ENCODE measurements at regions not wholly inside any gene's neighbourhood (a gene's known extent, or its start where the extent isn't known, plus 50 kb on each side); places are given as distances from the start of the nearest gene placed in this dataset.

DNA sequence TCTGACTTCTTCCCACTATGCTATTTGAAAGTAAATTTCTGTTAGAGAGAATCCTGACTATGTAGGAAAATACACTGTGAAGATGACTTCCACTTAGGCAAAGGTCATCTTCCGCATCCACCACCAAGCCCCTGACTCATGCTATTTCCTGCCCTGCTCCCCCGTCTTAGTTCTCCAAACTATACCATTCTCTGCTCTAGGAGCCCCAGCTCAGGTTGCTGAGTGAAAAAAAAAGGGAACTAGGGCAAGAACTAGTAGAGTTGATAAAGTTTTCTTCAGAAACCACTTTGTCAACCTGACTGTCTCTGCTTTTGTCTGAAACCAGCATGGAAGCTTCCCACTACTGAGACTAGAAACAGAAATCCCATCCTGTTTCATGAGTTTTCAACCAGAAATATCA lies 96.9 kb downstream of the EVX1 start:
- Histone ChIP-seq H3K4me3 (replicated peaks; ENCODE audit: insufficient read depth, low read length) (no peak overlapping the region), H3K27me3 (ENCODE audit: insufficient read depth, poor library complexity, severe bottlenecking) (no peaks in the 10 kb centered on the region), H3K27ac (replicated peaks) (peak overlapping the region; percentile 52)
- TF ChIP-seq SPI1 (IDR thresholded peaks at IDR 0.05; ENCODE audit: borderline replicate concordance, low read depth): peak; percentile 85; the same call in 1 of the 2 replicates
- TF ChIP-seq, protein P1, sequence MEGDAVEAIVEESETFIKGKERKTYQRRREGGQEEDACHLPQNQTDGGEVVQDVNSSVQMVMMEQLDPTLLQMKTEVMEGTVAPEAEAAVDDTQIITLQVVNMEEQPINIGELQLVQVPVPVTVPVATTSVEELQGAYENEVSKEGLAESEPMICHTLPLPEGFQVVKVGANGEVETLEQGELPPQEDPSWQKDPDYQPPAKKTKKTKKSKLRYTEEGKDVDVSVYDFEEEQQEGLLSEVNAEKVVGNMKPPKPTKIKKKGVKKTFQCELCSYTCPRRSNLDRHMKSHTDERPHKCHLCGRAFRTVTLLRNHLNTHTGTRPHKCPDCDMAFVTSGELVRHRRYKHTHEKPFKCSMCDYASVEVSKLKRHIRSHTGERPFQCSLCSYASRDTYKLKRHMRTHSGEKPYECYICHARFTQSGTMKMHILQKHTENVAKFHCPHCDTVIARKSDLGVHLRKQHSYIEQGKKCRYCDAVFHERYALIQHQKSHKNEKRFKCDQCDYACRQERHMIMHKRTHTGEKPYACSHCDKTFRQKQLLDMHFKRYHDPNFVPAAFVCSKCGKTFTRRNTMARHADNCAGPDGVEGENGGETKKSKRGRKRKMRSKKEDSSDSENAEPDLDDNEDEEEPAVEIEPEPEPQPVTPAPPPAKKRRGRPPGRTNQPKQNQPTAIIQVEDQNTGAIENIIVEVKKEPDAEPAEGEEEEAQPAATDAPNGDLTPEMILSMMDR (IDR thresholded peaks at IDR 0.05; ENCODE audit: insufficient read depth, low read length): no peak
- DNase-seq (ENCODE audit: low read depth in 1 of 2, low spot score in 1 of 2): peak; percentile 43 to 91

DNA sequence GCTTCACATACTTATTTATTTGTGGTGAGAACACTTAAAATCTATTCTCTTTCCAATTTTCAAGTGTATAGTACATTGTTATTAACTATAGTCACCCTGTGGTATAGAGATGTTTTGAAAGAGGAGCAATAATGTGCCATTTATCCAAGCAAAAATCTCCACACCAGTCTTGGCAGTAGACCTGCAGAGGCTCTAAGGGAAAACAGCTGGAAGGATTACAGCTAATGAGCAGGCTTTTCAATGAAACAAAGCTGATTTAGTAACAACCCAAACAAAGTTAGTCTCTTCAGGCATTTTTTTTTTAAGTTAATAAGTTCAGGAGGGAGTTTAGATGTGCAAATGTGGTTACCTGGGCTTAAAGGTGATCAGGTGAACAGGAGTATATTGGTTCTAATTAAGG lies 101.9 kb downstream of the EVX1 start:
- Histone ChIP-seq H3K27ac (replicated peaks) (no peak overlapping the region), H3K27me3 (ENCODE audit: insufficient read depth, poor library complexity, severe bottlenecking) (no peaks in the 10 kb centered on the region), H3K4me3 (replicated peaks; ENCODE audit: insufficient read depth, low read length) (no peak overlapping the region)
- TF ChIP-seq SPI1 (IDR thresholded peaks at IDR 0.05; ENCODE audit: borderline replicate concordance, low read depth): no peak
- TF ChIP-seq POLR2AphosphoS5 (IDR thresholded peaks at IDR 0.05; ENCODE audit: low read depth): no peak
- no peak for TF ChIP-seq GABPA (IDR thresholded peaks at IDR 0.05; ENCODE audit: low read depth)
- TF ChIP-seq, protein P2, sequence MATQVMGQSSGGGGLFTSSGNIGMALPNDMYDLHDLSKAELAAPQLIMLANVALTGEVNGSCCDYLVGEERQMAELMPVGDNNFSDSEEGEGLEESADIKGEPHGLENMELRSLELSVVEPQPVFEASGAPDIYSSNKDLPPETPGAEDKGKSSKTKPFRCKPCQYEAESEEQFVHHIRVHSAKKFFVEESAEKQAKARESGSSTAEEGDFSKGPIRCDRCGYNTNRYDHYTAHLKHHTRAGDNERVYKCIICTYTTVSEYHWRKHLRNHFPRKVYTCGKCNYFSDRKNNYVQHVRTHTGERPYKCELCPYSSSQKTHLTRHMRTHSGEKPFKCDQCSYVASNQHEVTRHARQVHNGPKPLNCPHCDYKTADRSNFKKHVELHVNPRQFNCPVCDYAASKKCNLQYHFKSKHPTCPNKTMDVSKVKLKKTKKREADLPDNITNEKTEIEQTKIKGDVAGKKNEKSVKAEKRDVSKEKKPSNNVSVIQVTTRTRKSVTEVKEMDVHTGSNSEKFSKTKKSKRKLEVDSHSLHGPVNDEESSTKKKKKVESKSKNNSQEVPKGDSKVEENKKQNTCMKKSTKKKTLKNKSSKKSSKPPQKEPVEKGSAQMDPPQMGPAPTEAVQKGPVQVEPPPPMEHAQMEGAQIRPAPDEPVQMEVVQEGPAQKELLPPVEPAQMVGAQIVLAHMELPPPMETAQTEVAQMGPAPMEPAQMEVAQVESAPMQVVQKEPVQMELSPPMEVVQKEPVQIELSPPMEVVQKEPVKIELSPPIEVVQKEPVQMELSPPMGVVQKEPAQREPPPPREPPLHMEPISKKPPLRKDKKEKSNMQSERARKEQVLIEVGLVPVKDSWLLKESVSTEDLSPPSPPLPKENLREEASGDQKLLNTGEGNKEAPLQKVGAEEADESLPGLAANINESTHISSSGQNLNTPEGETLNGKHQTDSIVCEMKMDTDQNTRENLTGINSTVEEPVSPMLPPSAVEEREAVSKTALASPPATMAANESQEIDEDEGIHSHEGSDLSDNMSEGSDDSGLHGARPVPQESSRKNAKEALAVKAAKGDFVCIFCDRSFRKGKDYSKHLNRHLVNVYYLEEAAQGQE (IDR thresholded peaks at IDR 0.05; ENCODE audit: insufficient replicate concordance, low read depth): no peak
- TF ChIP-seq, protein P1 (IDR thresholded peaks at IDR 0.05; ENCODE audit: insufficient read depth, low read length): no peak
- no peak for DNase-seq (ENCODE audit: low read depth in 1 of 2, low spot score in 1 of 2)

DNA sequence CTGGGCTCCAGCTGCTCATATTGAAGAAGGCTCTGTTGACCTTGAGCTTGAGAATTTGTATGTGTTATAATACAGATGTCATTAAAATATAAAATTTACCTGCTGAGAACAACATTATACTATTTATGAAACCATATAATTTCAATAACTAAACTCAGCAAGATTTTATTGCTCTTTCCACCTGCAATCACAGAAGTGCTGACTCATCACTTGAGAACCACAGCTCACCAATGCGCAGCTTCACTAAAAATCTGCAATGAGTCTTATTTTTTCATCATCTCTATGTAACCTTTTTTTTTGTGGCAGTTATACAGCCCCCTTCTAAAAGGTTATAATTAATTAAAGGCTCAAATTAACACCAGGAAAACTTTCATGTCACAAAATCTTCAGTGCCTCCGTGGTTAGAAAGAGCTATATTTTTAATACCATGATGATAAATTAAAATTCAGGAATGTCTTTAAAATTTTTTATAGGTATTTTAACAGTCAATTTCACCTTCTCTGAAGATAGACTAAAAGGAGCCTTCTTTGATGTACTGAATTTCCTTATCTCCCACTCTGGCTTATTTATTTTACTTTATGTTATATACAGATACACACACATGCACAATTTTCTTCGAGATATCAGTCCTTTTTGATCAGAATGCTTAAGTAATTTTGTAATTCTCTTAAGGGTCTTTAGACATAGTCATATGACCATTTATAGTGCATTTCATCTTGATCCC lies 102.7 kb downstream of the EVX1 start:
- TF ChIP-seq GABPA (IDR thresholded peaks at IDR 0.05; ENCODE audit: low read depth) (no peak), POLR2AphosphoS5 (IDR thresholded peaks at IDR 0.05; ENCODE audit: low read depth) (no peak)
- TF ChIP-seq, protein P2 (IDR thresholded peaks at IDR 0.05; ENCODE audit: insufficient replicate concordance, low read depth): no peak
- DNase-seq (ENCODE audit: low read depth in 1 of 2, low spot score in 1 of 2): no peak
- Histone ChIP-seq H3K27ac (replicated peaks) (no peak overlapping the region), H3K27me3 (ENCODE audit: insufficient read depth, poor library complexity, severe bottlenecking) (no peaks in the 10 kb centered on the region), H3K4me3 (replicated peaks; ENCODE audit: insufficient read depth, low read length) (no peak overlapping the region)

DNA sequence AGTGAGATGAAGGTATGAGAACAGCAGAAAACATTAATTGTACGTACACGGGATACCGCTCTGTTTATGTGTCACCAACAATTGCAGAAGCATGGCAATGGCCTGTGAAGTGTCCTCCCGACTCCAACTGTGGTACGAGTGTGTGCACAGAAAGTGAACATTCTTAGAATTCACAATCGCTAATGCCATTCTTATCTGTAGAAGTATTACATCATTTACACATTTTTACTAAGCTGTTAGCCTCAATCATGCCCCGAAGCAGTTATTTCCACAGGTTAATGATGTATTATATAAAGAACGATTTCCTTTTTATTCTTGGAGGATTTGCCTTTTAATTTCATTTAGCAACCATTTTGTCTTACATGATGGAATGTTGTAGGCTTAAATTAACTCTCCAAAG lies 103.4 kb downstream of the EVX1 start:
- DNase-seq (ENCODE audit: low read depth in 1 of 2, low spot score in 1 of 2): no peak
- TF ChIP-seq SPI1 (IDR thresholded peaks at IDR 0.05; ENCODE audit: borderline replicate concordance, low read depth) (no peak), POLR2AphosphoS5 (IDR thresholded peaks at IDR 0.05; ENCODE audit: low read depth) (no peak), GABPA (IDR thresholded peaks at IDR 0.05; ENCODE audit: low read depth) (no peak)
- TF ChIP-seq, protein P1 (IDR thresholded peaks at IDR 0.05; ENCODE audit: insufficient read depth, low read length): no peak
- TF ChIP-seq, protein P2 (IDR thresholded peaks at IDR 0.05; ENCODE audit: insufficient replicate concordance, low read depth): no peak
- Histone ChIP-seq H3K27me3 (ENCODE audit: insufficient read depth, poor library complexity, severe bottlenecking) (no peaks in the 10 kb centered on the region), H3K4me3 (replicated peaks; ENCODE audit: insufficient read depth, low read length) (no peak overlapping the region), H3K27ac (replicated peaks) (no peak overlapping the region)

Data from HL-60 (cell line).